ENCODE measurements at regions not wholly inside any gene's neighbourhood (a gene's known extent, or its start where the extent isn't known, plus 50 kb on each side); places are given as distances from the start of the nearest gene placed in this dataset.

GRCh38 chr14:76706811-76707210 lies 54.5 kb upstream of the VASH1 start:
- no peak for TF ChIP-seq CTCF (IDR thresholded peaks at IDR 0.05; ENCODE audit: low read depth, low read length)
- DNase-seq (ENCODE audit: low read depth, low spot score) = no peak
- in situ Hi-C loops (cut with HindIII; ENCODE audit: low sequenced_read_pairs) = no loop called here
- no peak overlapping the region for H3K4me3 ChIP-seq (ENCODE audit: low read depth, low read length)

GRCh38 chr14:76708028-76708427 lies 53.2 kb upstream of the VASH1 start:
- TF ChIP-seq CTCF (IDR thresholded peaks at IDR 0.05; ENCODE audit: low read depth, low read length) = no peak
- no peak for DNase-seq (ENCODE audit: low read depth, low spot score)
- in situ Hi-C loops (cut with HindIII; ENCODE audit: low sequenced_read_pairs) = no loop called here
- no peak overlapping the region for H3K4me3 ChIP-seq (ENCODE audit: low read depth, low read length)

DNA sequence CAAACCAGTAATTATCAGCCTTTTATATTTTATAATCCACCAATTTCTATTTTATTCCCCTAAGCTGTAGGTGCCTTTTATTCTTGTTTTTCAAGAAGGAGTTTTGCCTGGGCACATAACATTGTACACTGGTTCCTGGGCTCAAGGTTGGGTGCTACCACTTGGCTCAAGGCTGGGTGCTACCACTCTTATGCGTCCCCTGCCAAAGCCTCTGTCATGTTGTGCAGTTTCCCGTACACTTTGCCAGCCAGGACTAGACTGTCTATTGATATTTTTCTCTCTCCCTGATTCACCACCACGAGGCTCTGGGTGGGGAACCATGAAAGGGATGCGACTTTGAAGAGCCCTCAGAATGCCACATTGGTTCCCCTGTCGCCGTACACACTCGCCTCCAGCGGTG lies 52.5 kb upstream of the VASH1 start:
- H3K4me3 ChIP-seq (ENCODE audit: low read depth, low read length) = no peak overlapping the region
- in situ Hi-C loops (cut with HindIII; ENCODE audit: low sequenced_read_pairs) = no loop called here
- TF ChIP-seq CTCF (IDR thresholded peaks at IDR 0.05; ENCODE audit: low read depth, low read length) = no peak
- DNase-seq (ENCODE audit: low read depth, low spot score) = no peak

GRCh38 chr14:76710056-76711010 lies 50.9 kb upstream of the VASH1 start:
- in situ Hi-C loops (cut with HindIII; ENCODE audit: low sequenced_read_pairs) = no loop called here
- H3K4me3 ChIP-seq (ENCODE audit: low read depth, low read length) = no peak overlapping the region
- peak; percentile 79 for TF ChIP-seq CTCF (IDR thresholded peaks at IDR 0.05; ENCODE audit: low read depth, low read length)
- peak; percentile 55 for DNase-seq (ENCODE audit: low read depth, low spot score)
